Transverse colon (tissue), 4 donors: ENCODE measurements at regions not wholly inside any gene's neighbourhood (a gene's known extent, or its start where the extent isn't known, plus 50 kb on each side); places are given as distances from the start of the nearest gene placed in this dataset.

ENCODE experiments used
- DNase-seq: peaks from one replicate; pipeline ENCODE4 v3.0.0-alpha.2; 2019
- H3K27ac ChIP-seq, 4 donors: fragments of 200-600 bp; sonication (generic); 2 replicates each; pipeline ENCODE4 v1.5.1; 2016 to 2018; ENCODE audit warnings: inconsistent platforms in 4 of 4
- H3K27me3 ChIP-seq: fragments of 200-600 bp; sonication (generic); 2 replicates; pipeline ENCODE4 v1.5.1; 2017; ENCODE audit warnings: inconsistent platforms
- H3K36me3 ChIP-seq, 4 donors: fragments of 200-600 bp; sonication (generic); 2 replicates each; pipeline ENCODE4 v1.5.1; 2017 to 2019; ENCODE audit warnings: inconsistent platforms in 4 of 4
- H3K4me1 ChIP-seq, 4 donors: fragments of 200-600 bp; sonication (generic); 2 replicates each; pipeline ENCODE4 v1.5.1; 2017 to 2020; ENCODE audit warnings: inconsistent platforms in 4 of 4
- H3K4me3 ChIP-seq, 4 donors: fragments of 200-600 bp; sonication (generic); 1 replicate in 1 of 4; 2 replicates in 3 of 4; pipeline versions ENCODE4 v1.5.1 to v1.6.1; 2017 to 2019; ENCODE audit warnings: inconsistent platforms in 4 of 4
- H3K9me3 ChIP-seq, 2 donors: fragments of 200-600 bp; sonication (generic); 2 replicates each; pipeline ENCODE4 v1.5.1; 2017 to 2019; ENCODE audit warnings: inconsistent platforms in 2 of 2
- CTCF ChIP-seq, 5 experiments: fragments of 200-600 bp in 3 of 5; fragments of 450-650 bp in 2 of 5; sonication (generic) in 3 of 5; IDR thresholded peaks; 1 replicate in 2 of 5; 2 replicates in 3 of 5; pipeline ENCODE4 v1.5.1; 2016 to 2017; ENCODE audit warnings: antibody characterized with exemption in 5 of 5, inconsistent platforms in 3 of 5, mild to moderate bottlenecking in 2 of 5, moderate library complexity in 1 of 5
- EP300 ChIP-seq: sonication (generic); formaldehyde crosslinking; IDR thresholded peaks from one replicate; pipeline ENCODE4 v1.6.1; 2017; ENCODE audit warnings: antibody characterized with exemption, low read depth
- POLR2A ChIP-seq: fragments of 450-650 bp; IDR thresholded peaks from one replicate; pipeline ENCODE4 v1.6.1; 2016; ENCODE audit warnings: antibody characterized with exemption, mild to moderate bottlenecking, moderate library complexity
- POLR2AphosphoS5 ChIP-seq, 3 donors: sonication (generic); formaldehyde crosslinking; IDR thresholded peaks; one replicate each; pipeline ENCODE4 v1.6.1; 2016; ENCODE audit warnings: antibody characterized with exemption in 3 of 3
- WGBS, 2 donors: methylation state at CpG; one replicate each; pipeline ENCODE4 v1.1.5; 2018; ENCODE audit warnings: low coverage in 1 of 2; 5-methylcytosine and 5-hydroxymethylcytosine counted together
- in situ Hi-C, 4 donors: fragments of 200-750 bp; cut with MboI; loops; one replicate each; pipeline versions ENCODE4 v1.15.0 to v1.15.1; 2017; ENCODE audit warnings: low sequenced_read_pairs in 3 of 4, low pct_ligation_motif_present in 1 of 4, low pct_unique_long_range_greater_than_20kb in 1 of 4
- intact Hi-C: fragments of 100-400 bp; cut with DNase I; formaldehyde crosslinking; loops from one replicate; pipeline ENCODE4 v1.15.1; 2023; ENCODE audit warnings: low total_unique reads

DNA sequence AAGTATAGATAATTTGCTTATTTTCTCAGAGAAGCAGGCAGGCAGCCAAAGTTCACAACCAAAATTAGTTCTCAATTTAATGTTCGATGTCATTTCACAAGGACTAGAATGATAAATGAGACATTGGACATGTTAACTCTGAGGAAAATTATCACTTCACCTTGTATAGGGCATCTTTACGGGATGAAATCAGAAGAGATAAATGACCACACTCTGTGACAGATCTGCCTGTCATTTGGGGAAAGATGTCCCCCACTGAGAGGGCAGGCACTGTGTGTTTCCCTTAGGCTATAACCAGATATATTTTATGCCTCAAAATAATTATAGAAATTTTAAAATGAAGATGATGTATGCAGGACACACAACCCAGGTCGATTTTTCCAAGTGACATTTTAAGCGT, 642.9 kb downstream of the BRINP3 start:
- Histone ChIP-seq H3K36me3 (no peaks in the 10 kb centered on the region), H3K27ac (no peak overlapping the region), H3K9me3 (no peaks in the 10 kb centered on the region), H3K4me3 (no peak overlapping the region), H3K27me3 (no peaks in the 10 kb centered on the region), H3K4me1 (no peaks in the 10 kb centered on the region)
- WGBS, 2 donors: 57 to 66% methylated on average over 4 of the region's 4 CpGs
- intact Hi-C loops: no loop called here
- no peak for DNase-seq
- TF ChIP-seq EP300 (no peak), CTCF (IDR thresholded peaks at IDR 0.05) (no peak), POLR2AphosphoS5 (IDR thresholded peaks at IDR 0.05) (no peak), POLR2A (no peak)
- in situ Hi-C loops: no loop called here

DNA sequence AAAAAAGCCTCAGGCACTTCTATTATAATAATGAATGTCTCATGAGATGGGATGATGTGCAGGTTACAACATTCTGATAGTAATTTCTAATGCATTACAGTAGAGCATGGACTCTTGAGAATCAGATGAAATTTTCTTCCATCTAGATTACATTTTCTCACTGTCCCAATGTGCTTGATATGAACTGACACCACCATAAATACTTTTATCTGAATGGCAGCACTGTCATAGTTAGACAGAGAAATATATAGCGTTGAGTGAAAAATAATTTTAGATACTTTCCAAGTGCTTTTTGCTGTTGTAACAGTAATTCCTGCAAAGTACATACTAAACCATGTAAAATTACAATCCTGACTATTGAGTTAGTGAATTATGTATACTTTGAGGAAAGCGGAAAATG, 630.1 kb downstream of the BRINP3 start:
- 88 to 93% methylated on average over 2 of the region's 2 CpGs for WGBS, 2 donors

GRCh38 chr1:189851806-189852367, 625.8 kb downstream of the BRINP3 start:
- H3K9me3 ChIP-seq: no peaks in the 10 kb centered on the region
- no peaks in the 10 kb centered on the region for H3K36me3 ChIP-seq
- intact Hi-C loops: no loop called here
- in situ Hi-C loops: no loop called here
- 51 to 86% methylated on average over 1 to 3 of the region's 3 CpGs for WGBS, 2 donors
- TF ChIP-seq CTCF (IDR thresholded peaks at IDR 0.05) (no peak), POLR2A (no peak), EP300 (no peak), POLR2AphosphoS5 (IDR thresholded peaks at IDR 0.05) (no peak)
- no peak overlapping the region for H3K4me3 ChIP-seq
- no peaks in the 10 kb centered on the region for H3K4me1 ChIP-seq
- DNase-seq: no peak
- no peak overlapping the region for H3K27ac ChIP-seq
- no peaks in the 10 kb centered on the region for H3K27me3 ChIP-seq

More for the DNA sequence above, 630.1 kb downstream of the BRINP3 start:
- H3K36me3 ChIP-seq: no peaks in the 10 kb centered on the region
- no peak overlapping the region for H3K27ac ChIP-seq
- no peaks in the 10 kb centered on the region for H3K9me3 ChIP-seq
- no peaks in the 10 kb centered on the region for H3K4me1 ChIP-seq
- no peak overlapping the region for H3K4me3 ChIP-seq
- intact Hi-C loops: no loop called here
- no peaks in the 10 kb centered on the region for H3K27me3 ChIP-seq
- no peak for DNase-seq
- in situ Hi-C loops: no loop called here
- TF ChIP-seq POLR2AphosphoS5 (IDR thresholded peaks at IDR 0.05) (no peak), POLR2A (no peak), CTCF (IDR thresholded peaks at IDR 0.05) (no peak), EP300 (no peak)

DNA sequence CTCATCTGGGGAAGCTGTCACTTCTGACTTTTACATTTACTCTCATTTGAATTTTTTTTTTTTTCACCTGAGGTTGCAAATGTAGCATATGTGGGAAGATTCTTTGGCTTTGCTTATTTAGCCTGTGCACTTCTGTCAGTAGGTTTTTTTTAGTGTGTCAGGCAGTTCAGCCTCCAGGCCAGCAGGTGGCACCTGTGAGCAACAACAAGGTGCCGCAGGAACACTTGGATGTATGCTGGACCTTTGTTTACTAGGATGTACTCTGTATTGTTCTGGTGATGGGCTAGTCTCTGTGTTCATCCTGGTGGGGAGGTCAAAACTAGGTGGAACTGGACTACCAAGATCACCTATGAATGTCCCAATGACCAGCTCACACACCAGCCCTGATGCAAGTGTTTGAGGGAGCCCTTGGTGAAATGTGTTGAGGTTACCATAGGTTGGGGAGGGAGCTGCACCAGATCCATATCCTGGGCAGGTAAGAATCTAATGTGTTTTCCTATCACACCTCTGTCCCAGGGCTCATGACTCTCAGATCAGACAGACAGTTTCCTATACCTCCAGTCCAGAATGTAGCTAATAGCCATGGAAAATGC, 618.2 kb downstream of the BRINP3 start:
- 80 to 83% methylated on average over 1 of the region's 1 CpG for WGBS, 2 donors
- no peak overlapping the region for H3K4me3 ChIP-seq
- H3K4me1 ChIP-seq: no peaks in the 10 kb centered on the region
- H3K27ac ChIP-seq: no peak overlapping the region
- TF ChIP-seq CTCF (IDR thresholded peaks at IDR 0.05): peak; percentile 14 to 50 (median 23)
- TF ChIP-seq POLR2AphosphoS5 (IDR thresholded peaks at IDR 0.05): no peak
- H3K9me3 ChIP-seq: no peaks in the 10 kb centered on the region
- no peaks in the 10 kb centered on the region for H3K36me3 ChIP-seq
- DNase-seq: peak; percentile 7
- H3K27me3 ChIP-seq: no peaks in the 10 kb centered on the region
- in situ Hi-C loops (no loop called here), intact Hi-C loops (no loop called here)
